Ammon's horn (tissue), 1 donor: ENCODE measurements at regions not wholly inside any gene's neighbourhood (a gene's known extent, or its start where the extent isn't known, plus 50 kb on each side); places are given as distances from the start of the nearest gene placed in this dataset.

Experiments used
- DNase-seq: peaks from one replicate; pipeline ENCODE4 v3.0.0-alpha.2; 2016; ENCODE audit warnings: low spot score

- no peak for DNase-seq
Measured at GRCh38 chr19:32173836-32174235, 171.6 kb upstream of the ZNF507 start.

- no peak for DNase-seq
Measured at GRCh38 chr19:32174386-32175113, 170.9 kb upstream of the ZNF507 start.

- DNase-seq: no peak
Measured at GRCh38 chr19:32176591-32176990, 168.8 kb upstream of the ZNF507 start.

- DNase-seq: no peak
Measured at GRCh38 chr19:32177686-32178085, 167.7 kb upstream of the ZNF507 start.

GRCh38 chr19:32178401-32178800 is 167.0 kb upstream of the ZNF507 start:
- no peak for DNase-seq

- no peak for DNase-seq
Measured at GRCh38 chr19:32178956-32179355, 166.5 kb upstream of the ZNF507 start.

GRCh38 chr19:32181216-32181920 is 164.0 kb upstream of the ZNF507 start:
- no peak for DNase-seq

- DNase-seq: no peak
Measured at GRCh38 chr19:32186542-32187330, 158.7 kb upstream of the ZNF507 start.

GRCh38 chr19:32188921-32189320 is 156.5 kb upstream of the ZNF507 start:
- DNase-seq: no peak

- DNase-seq: no peak
Measured at GRCh38 chr19:32189956-32190706, 155.3 kb upstream of the ZNF507 start.

GRCh38 chr19:32191921-32192320 is 153.5 kb upstream of the ZNF507 start:
- DNase-seq: no peak

- no peak for DNase-seq
Measured at GRCh38 chr19:32195706-32196610, 149.5 kb upstream of the ZNF507 start.

GRCh38 chr19:32196690-32197420 is 148.6 kb upstream of the ZNF507 start:
- DNase-seq: no peak

- DNase-seq: no peak
Measured at GRCh38 chr19:32197896-32198882, 147.2 kb upstream of the ZNF507 start.

GRCh38 chr19:32199501-32200040 is 145.8 kb upstream of the ZNF507 start:
- no peak for DNase-seq

GRCh38 chr19:32200312-32201038 is 144.9 kb upstream of the ZNF507 start:
- DNase-seq: peak; percentile 65

- DNase-seq: no peak
Measured at GRCh38 chr19:32201211-32201610, 144.2 kb upstream of the ZNF507 start.

- DNase-seq: no peak
Measured at GRCh38 chr19:32201636-32202051, 143.8 kb upstream of the ZNF507 start.
